GM12878 (cell line): ENCODE measurements at regions not wholly inside any gene's neighbourhood (a gene's known extent, or its start where the extent isn't known, plus 50 kb on each side); places are given as distances from the start of the nearest gene placed in this dataset.

ENCODE experiments used
- ATAC-seq: fragments of 200-7000 bp; cut with Tn5 transposase; 3 replicates; pipeline ENCODE4 v1.9.1; 2020; ENCODE audit warnings: mild to moderate bottlenecking, moderate library complexity
- BruUV-seq: library from RNA; stranded (reverse); fragments of 400-500 nt; replicated peaks from 2 replicates; lab custom pipeline; 2021; lab: Mats Ljungman, UMichigan
- CTCF ChIA-PET: fragments of 300-600 bp; sonication (Branson Sonifier 250); formaldehyde crosslinking; extraction: SDS; loops from one replicate; lab custom pipeline; 2021; ENCODE audit warnings: inconsistent platforms; lab: Yijun Ruan, JAX
- POLR2A ChIA-PET: fragments of 350-600 bp; formaldehyde crosslinking; extraction: SDS; loops from one replicate; lab custom pipeline; 2021; ENCODE audit warnings: inconsistent platforms; lab: Charles Lee
- RAD21 ChIA-PET: fragments of 300-600 bp; sonication (Branson Sonifier 250); formaldehyde crosslinking; loops from one replicate; lab custom pipeline; 2023; ENCODE audit warnings: antibody characterized with exemption; ENCODE audit not compliant: unreplicated experiment; lab: Charles Lee
- SMC1A ChIA-PET: fragments of 300-600 bp; sonication (Branson Sonifier 250); formaldehyde crosslinking; loops from one replicate; lab custom pipeline; 2023; ENCODE audit not compliant: unreplicated experiment, uncharacterized antibody; lab: Charles Lee
- DNase-seq: peaks from one replicate; pipeline ENCODE4 v3.0.0-alpha.2; 2011; ENCODE audit warnings: low read depth, low spot score
- FAIRE-seq: peaks from 3 replicates; lab custom pipeline; 2011; peaks lifted over from hg19 to GRCh38; lab: Jason Lieb, UNC
- H2AFZ ChIP-seq: 2 replicates; pipeline ENCODE4 v1.6.0; 2011; ENCODE audit warnings: low read depth, low read length, control low read depth; ENCODE audit not compliant: control insufficient read depth
- H3K27ac ChIP-seq: 2 replicates; pipeline ENCODE4 v1.5.1; 2011; ENCODE audit warnings: control low read depth; ENCODE audit not compliant: control insufficient read depth, insufficient read depth
- H3K27me3 ChIP-seq, 2 experiments: replicated peaks in 1 of 2; 2 replicates each; pipeline versions ENCODE4 v1.6.0 to v1.6.1; 2011; ENCODE audit warnings: low read length in 1 of 2; ENCODE audit not compliant: control insufficient read depth in 2 of 2, insufficient read depth in 2 of 2
- H3K36me3 ChIP-seq, 2 experiments: 2 replicates each; pipeline ENCODE4 v1.5.1; 2011; ENCODE audit warnings: low read length in 1 of 2; ENCODE audit not compliant: control insufficient read depth in 2 of 2, insufficient read depth in 2 of 2
- H3K4me1 ChIP-seq: 2 replicates; pipeline ENCODE4 v1.6.1; 2011; ENCODE audit warnings: mild to moderate bottlenecking, low read length, moderate library complexity, mixed read lengths; ENCODE audit not compliant: control insufficient read depth, insufficient read depth
- H3K4me2 ChIP-seq: 2 replicates; pipeline ENCODE4 v1.6.0; 2011; ENCODE audit warnings: control low read depth; ENCODE audit not compliant: control insufficient read depth, insufficient read depth
- H3K4me3 ChIP-seq: fragments of 200-600 bp; sonication (generic); 2 replicates; pipeline ENCODE4 v1.5.1; 2016
- H3K79me2 ChIP-seq: 2 replicates; pipeline ENCODE4 v1.6.0; 2011; ENCODE audit warnings: low read length; ENCODE audit not compliant: control insufficient read depth, insufficient read depth
- H3K9ac ChIP-seq: 2 replicates; pipeline ENCODE4 v1.8.0; 2011; ENCODE audit warnings: low read length, control low read depth, mixed read lengths; ENCODE audit not compliant: control insufficient read depth, insufficient read depth
- H3K9me3 ChIP-seq: replicated peaks from 3 replicates; pipeline ENCODE4 v1.5.1; 2011; ENCODE audit warnings: mild to moderate bottlenecking, low read length; ENCODE audit not compliant: control insufficient read depth, insufficient read depth
- H4K20me1 ChIP-seq: 2 replicates; pipeline ENCODE4 v1.6.0; 2011; ENCODE audit not compliant: control insufficient read depth, insufficient read depth
- CHD2 ChIP-seq: IDR thresholded peaks from 2 replicates; pipeline ENCODE4 v1.6.1; 2011; ENCODE audit warnings: low read depth, low read length, improper control_type of control experiment, borderline replicate concordance
- EZH2 ChIP-seq: IDR thresholded peaks from 2 replicates; pipeline ENCODE4 v1.6.1; 2012; ENCODE audit warnings: low read depth, mild to moderate bottlenecking, control low read depth, inconsistent platforms, low read length, borderline replicate concordance; ENCODE audit not compliant: control insufficient read depth
- FOS ChIP-seq: IDR thresholded peaks from 3 replicates; pipeline ENCODE4 v1.6.1; 2011; ENCODE audit warnings: borderline replicate concordance; ENCODE audit not compliant: insufficient read length; ENCODE audit errors: extremely low read depth
- GABPA ChIP-seq: IDR thresholded peaks from 2 replicates; pipeline ENCODE4 v1.6.1; 2014; ENCODE audit warnings: antibody characterized with exemption, low read depth, mild to moderate bottlenecking, inconsistent platforms
- MEF2B ChIP-seq: fragments of 450-650 bp; IDR thresholded peaks from 2 replicates; pipeline ENCODE4 v1.6.1; 2018; ENCODE audit warnings: mild to moderate bottlenecking, moderate library complexity; ENCODE audit not compliant: partially characterized antibody, poor library complexity, severe bottlenecking
- PAX5 ChIP-seq: IDR thresholded peaks from 2 replicates; pipeline ENCODE4 v1.6.1; 2011; ENCODE audit warnings: low read depth, low read length, borderline replicate concordance
- PBX3 ChIP-seq: IDR thresholded peaks from 2 replicates; pipeline ENCODE4 v1.6.1; 2011; ENCODE audit warnings: mild to moderate bottlenecking, low read depth, low read length, moderate library complexity; ENCODE audit not compliant: insufficient replicate concordance
- POLR2A ChIP-seq: IDR thresholded peaks from 2 replicates; pipeline ENCODE4 v1.6.1; 2011; ENCODE audit warnings: low read depth, mild to moderate bottlenecking, low read length
- TBL1XR1 ChIP-seq: IDR thresholded peaks from 2 replicates; pipeline ENCODE4 v1.6.1; 2012; ENCODE audit warnings: low read depth, low read length, improper control_type of control experiment
- YBX1 ChIP-seq: fragments of 450-650 bp; IDR thresholded peaks from 2 replicates; pipeline ENCODE4 v1.6.1; 2016; ENCODE audit warnings: antibody characterized with exemption
- ZBED1 ChIP-seq: IDR thresholded peaks from 2 replicates; pipeline ENCODE4 v1.6.1; 2016; ENCODE audit warnings: borderline replicate concordance
- ZNF274 ChIP-seq: IDR thresholded peaks from one replicate; pipeline ENCODE4 v1.8.0; 2011; ENCODE audit not compliant: insufficient read length, insufficient read depth
- WGBS: methylation state at CpG from one replicate; pipeline ENCODE4 v1.1.6; 2016; ENCODE audit warnings: low lambda C conversion rate; ENCODE audit not compliant: insufficient replicate concordance, insufficient coverage; ENCODE audit errors: missing lambda C conversion rate; 5-methylcytosine and 5-hydroxymethylcytosine counted together
- in situ Hi-C: fragments of 300-500 bp; cut with MboI; formaldehyde crosslinking; loops from 9 replicates; pipeline ENCODE4 v1.14.3; 2018; ENCODE audit warnings: mixed read lengths
- intact Hi-C: fragments of 100-400 bp; cut with micrococcal nuclease; formaldehyde crosslinking; loops from one replicate; pipeline ENCODE4 v1.14.2; 2022; ENCODE audit not compliant: unreplicated experiment

- ChIA-PET POLR2A (no interaction called here), CTCF (no interaction called here), RAD21 (no interaction called here)
- in situ Hi-C loops: no loop called here
- ATAC-seq: no peak
- Histone ChIP-seq H3K4me1 (no peaks in the 10 kb centered on the region), H3K4me2 (no peak overlapping the region), H3K36me3 (no peaks in the 10 kb centered on the region), H3K27ac (no peak overlapping the region), H3K27me3 (no peaks in the 10 kb centered on the region), H3K79me2 (no peaks in the 10 kb centered on the region), H3K9me3 (no peaks in the 10 kb centered on the region)
- FAIRE-seq: no peak
- DNase-seq: no peak
- WGBS: 8% methylated on average over 2 of the region's 2 CpGs
- BruUV-seq: no TSS peak
- TF ChIP-seq CHD2 (no peak), GABPA (no peak), PAX5 (no peak), FOS (no peak), ZBED1 (no peak), TBL1XR1 (no peak), ZNF274 (no peak), POLR2A (no peak), YBX1 (no peak), PBX3 (no peak), EZH2 (no peak), MEF2B (no peak)
- TF ChIP-seq, all 136 proteins: peak for 0
- H4K20me1 ChIP-seq: no peaks in the 10 kb centered on the region
- SMC1A ChIA-PET: interaction anchor here (0.9 kb wide), 1 partner anchor 122 kb away, joined by 3 read pairs; no protein-coding TSS in a partner anchor
- H2AFZ ChIP-seq: no peak overlapping the region
- intact Hi-C loops: no loop called here
- H3K9ac ChIP-seq: no peak overlapping the region
- no peak overlapping the region for H3K4me3 ChIP-seq
Measured at GRCh38 chr16:80046848-80047247, 446.3 kb upstream of the MAF start.
